A673 (cell line): ENCODE measurements at regions not wholly inside any gene's neighbourhood (a gene's known extent, or its start where the extent isn't known, plus 50 kb on each side); places are given as distances from the start of the nearest gene placed in this dataset.

Source experiments
- CTCF ChIP-seq: fragments of 300-800, 200-600 bp; sonication (generic); conservative IDR thresholded peaks from 2 replicates; pipeline ENCODE4 v1.5.1; 2017; ENCODE audit warnings: low read depth, mild to moderate bottlenecking, antibody characterized with exemption, low read length, moderate library complexity, mixed read lengths
- EZH2 ChIP-seq: fragments of 200-600 bp; sonication (generic); IDR thresholded peaks from 2 replicates; pipeline ENCODE4 v1.6.1; 2017; ENCODE audit warnings: borderline replicate concordance, low read depth, mild to moderate bottlenecking, mixed read lengths, antibody characterized with exemption, low read length; ENCODE audit not compliant: poor library complexity, severe bottlenecking

GRCh38 chr10:118521415-118522117 is 73.9 kb downstream of the PRLHR start:
- TF ChIP-seq CTCF (no peak), EZH2 (no peak)
